ENCODE measurements at regions not wholly inside any gene's neighbourhood (a gene's known extent, or its start where the extent isn't known, plus 50 kb on each side); places are given as distances from the start of the nearest gene placed in this dataset.
"Not testable (repeated sequence)": the region's sequence is repeated elsewhere in the genome, so short reads cannot be mapped to it uniquely, and the experiment has no call there.

GRCh38 chr6:3959385-3959784 lies 110.2 kb downstream of the FAM50B start:
- DNase-seq (ENCODE audit: insufficient read length, low spot score) (no peak), FAIRE-seq (no peak)

GRCh38 chr6:3960754-3961361 lies 111.7 kb downstream of the FAM50B start:
- FAIRE-seq, result no peak

GRCh38 chr6:3961581-3962215 lies 112.5 kb downstream of the FAM50B start:
- no peak for DNase-seq (ENCODE audit: insufficient read length, low spot score)
- no peak for FAIRE-seq

More at GRCh38 chr6:3960754-3961361, 111.7 kb downstream of the FAM50B start:
- DNase-seq (ENCODE audit: insufficient read length, low spot score), result no peak

- FAIRE-seq, result no peak
Measured at GRCh38 chr6:3962291-3963280, 113.4 kb downstream of the FAM50B start.

GRCh38 chr6:3963426-3963825 lies 114.3 kb downstream of the FAM50B start:
- FAIRE-seq (no peak), DNase-seq (ENCODE audit: insufficient read length, low spot score) (no peak)

More at GRCh38 chr6:3962291-3963280, 113.4 kb downstream of the FAM50B start:
- no peak for DNase-seq (ENCODE audit: insufficient read length, low spot score)

GRCh38 chr6:3965071-3965718 lies 113.7 kb downstream of the FAM217A start:
- FAIRE-seq, result no peak
- no peak for DNase-seq (ENCODE audit: insufficient read length, low spot score)

GRCh38 chr6:3966426-3966825 lies 112.5 kb downstream of the FAM217A start:
- DNase-seq (ENCODE audit: insufficient read length, low spot score) (no peak), FAIRE-seq (no peak)

GRCh38 chr6:3970097-3970496 lies 108.8 kb downstream of the FAM217A start:
- DNase-seq (ENCODE audit: insufficient read length, low spot score) (no peak), FAIRE-seq (no peak)

- not testable (repeated sequence) for FAIRE-seq; DNase-seq (ENCODE audit: insufficient read length, low spot score)
Measured at GRCh38 chr6:3973152-3973551, 105.8 kb downstream of the FAM217A start.

- DNase-seq (ENCODE audit: insufficient read length, low spot score), result peak; percentile 8
- FAIRE-seq, result peak; percentile 82
Measured at GRCh38 chr6:3977875-3978711, 100.8 kb downstream of the FAM217A start.

- not testable (repeated sequence) for FAIRE-seq; DNase-seq (ENCODE audit: insufficient read length, low spot score)
Measured at GRCh38 chr6:3978966-3979365, 100.0 kb downstream of the FAM217A start.

- FAIRE-seq (no peak), DNase-seq (ENCODE audit: insufficient read length, low spot score) (no peak)
Measured at GRCh38 chr6:3981917-3982316, 97.0 kb downstream of the FAM217A start.

- DNase-seq (ENCODE audit: insufficient read length, low spot score) (no peak), FAIRE-seq (no peak)
Measured at GRCh38 chr6:3983778-3984177, 95.2 kb downstream of the FAM217A start.

- DNase-seq (ENCODE audit: insufficient read length, low spot score), result no peak
- FAIRE-seq, result no peak
Measured at GRCh38 chr6:3984494-3984893, 94.4 kb downstream of the FAM217A start.

GRCh38 chr6:3986241-3986640 lies 92.7 kb downstream of the FAM217A start:
- FAIRE-seq, result no peak
- DNase-seq (ENCODE audit: insufficient read length, low spot score), result no peak

GRCh38 chr6:3987053-3987452 lies 91.9 kb downstream of the FAM217A start:
- DNase-seq (ENCODE audit: insufficient read length, low spot score) (no peak), FAIRE-seq (no peak)

- no peak for FAIRE-seq
Measured at GRCh38 chr6:3987576-3987975, 91.4 kb downstream of the FAM217A start.

GRCh38 chr6:3990692-3991491 lies 88.0 kb downstream of the FAM217A start:
- FAIRE-seq, result peak; percentile 84
- peak; percentile 40 for DNase-seq (ENCODE audit: insufficient read length, low spot score)

More at GRCh38 chr6:3987576-3987975, 91.4 kb downstream of the FAM217A start:
- no peak for DNase-seq (ENCODE audit: insufficient read length, low spot score)

GRCh38 chr6:3991941-3992340 lies 87.0 kb downstream of the FAM217A start:
- DNase-seq (ENCODE audit: insufficient read length, low spot score), result no peak

More at GRCh38 chr6:3991941-3992340, 87.0 kb downstream of the FAM217A start:
- no peak for FAIRE-seq
